AG04449 (cell line): ENCODE measurements at regions not wholly inside any gene's neighbourhood (a gene's known extent, or its start where the extent isn't known, plus 50 kb on each side); places are given as distances from the start of the nearest gene placed in this dataset.

ENCODE experiments used
- CTCF ChIA-PET: fragments of 350-600 bp; formaldehyde crosslinking; extraction: SDS; loops from one replicate; lab custom pipeline; 2021; ENCODE audit warnings: antibody characterized with exemption; lab: Yijun Ruan, JAX
- POLR2A ChIA-PET: fragments of 400-600, 350-600 bp; formaldehyde crosslinking; extraction: SDS; loops from one replicate; lab custom pipeline; 2020; ENCODE audit warnings: antibody characterized with exemption, inconsistent platforms; lab: Yijun Ruan, JAX
- DNase-seq: peaks from one replicate; pipeline ENCODE4 v3.0.0-alpha.2; 2010; ENCODE audit warnings: low read depth, low spot score
- H3K4me3 ChIP-seq: 2 replicates; pipeline ENCODE4 v1.5.1; 2011; ENCODE audit warnings: low read depth, mild to moderate bottlenecking, control low read depth, low read length
- CTCF ChIP-seq: IDR thresholded peaks from one replicate; pipeline ENCODE4 v1.5.1; 2011; ENCODE audit warnings: mild to moderate bottlenecking, moderate library complexity, low read length, control low read depth, inconsistent platforms; ENCODE audit not compliant: insufficient read depth; ENCODE audit errors: missing control alignments

- CTCF ChIA-PET: no interaction called here
Measured at GRCh38 chr15:20353966-20354883, 187.4 kb downstream of the GOLGA6L6 start.

GRCh38 chr15:20352241-20353200, 189.1 kb downstream of the GOLGA6L6 start:
- no peak for DNase-seq
- TF ChIP-seq CTCF: no peak
- CTCF ChIA-PET: no interaction called here
- H3K4me3 ChIP-seq: no peak overlapping the region
- POLR2A ChIA-PET: no interaction called here

More at GRCh38 chr15:20353966-20354883, 187.4 kb downstream of the GOLGA6L6 start:
- DNase-seq: no peak
- POLR2A ChIA-PET: no interaction called here
- no peak for TF ChIP-seq CTCF
- H3K4me3 ChIP-seq: no peak overlapping the region

- ChIA-PET CTCF (no interaction called here), POLR2A (no interaction called here)
- no peak overlapping the region for H3K4me3 ChIP-seq
- DNase-seq: no peak
- no peak for TF ChIP-seq CTCF
Measured at GRCh38 chr15:20351448-20351971, 190.1 kb downstream of the GOLGA6L6 start.

GRCh38 chr15:20349774-20350498, 191.7 kb downstream of the GOLGA6L6 start:
- ChIA-PET POLR2A (no interaction called here), CTCF (no interaction called here)
- no peak for TF ChIP-seq CTCF
- no peak for DNase-seq
- no peak overlapping the region for H3K4me3 ChIP-seq

GRCh38 chr15:20348900-20349773, 192.5 kb downstream of the GOLGA6L6 start:
- no peak for TF ChIP-seq CTCF
- ChIA-PET POLR2A (no interaction called here), CTCF (no interaction called here)

More at GRCh38 chr15:20348900-20349773, 192.5 kb downstream of the GOLGA6L6 start:
- H3K4me3 ChIP-seq: no peak overlapping the region
- DNase-seq: no peak
